ENCODE measurements at regions not wholly inside any gene's neighbourhood (a gene's known extent, or its start where the extent isn't known, plus 50 kb on each side); places are given as distances from the start of the nearest gene placed in this dataset.

DNA sequence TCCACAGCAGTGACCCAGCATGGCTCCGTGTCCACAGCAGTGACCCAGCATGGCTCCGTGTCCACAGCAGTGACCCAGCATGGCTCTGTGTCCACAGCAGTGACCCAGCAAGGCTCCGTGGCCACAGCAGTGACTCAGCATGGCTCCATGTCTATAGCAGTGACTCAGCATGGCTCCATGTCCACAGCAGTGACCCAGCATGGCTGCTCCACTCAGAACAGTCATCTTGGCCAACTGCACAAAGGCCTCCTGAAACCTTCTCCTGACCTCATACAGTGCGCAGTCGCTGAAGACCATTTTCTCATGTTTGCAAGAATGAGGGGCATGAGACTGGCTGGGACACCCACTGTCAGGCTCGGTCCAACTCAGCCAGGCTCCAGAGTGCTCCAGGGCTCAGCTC, 333.4 kb upstream of the RAB6C start:
- intact Hi-C loops (cut with DNase I) = no loop called here
- DNase-seq (ENCODE audit: low spot score) = no peak

DNA sequence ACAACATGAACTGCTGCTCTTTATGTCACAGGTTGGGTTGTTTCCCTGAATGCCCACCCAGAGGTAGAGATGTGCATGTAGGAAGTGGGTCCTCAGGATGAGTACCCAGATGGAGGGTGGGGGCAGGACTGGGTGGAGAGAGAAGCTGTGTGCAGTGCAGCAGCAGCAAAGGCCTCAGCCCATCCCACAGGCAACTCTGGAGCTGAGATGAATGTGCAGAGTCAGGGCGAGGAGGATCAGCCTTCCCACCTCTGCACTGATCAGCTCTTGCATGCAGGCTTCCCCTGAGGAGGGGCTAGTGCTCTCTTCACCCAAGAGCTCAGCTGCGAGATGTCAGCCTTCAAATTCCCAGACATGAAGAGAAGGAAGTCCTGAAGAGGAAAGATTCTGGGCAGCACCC, 326.2 kb upstream of the RAB6C start:
- intact Hi-C loops (cut with DNase I) = no loop called here
- DNase-seq (ENCODE audit: low spot score) = no peak

GRCh38 chr2:129654331-129654730, 325.1 kb upstream of the RAB6C start:
- intact Hi-C loops (cut with DNase I) = no loop called here
- DNase-seq (ENCODE audit: low spot score) = no peak

- intact Hi-C loops (cut with DNase I) = no loop called here
- DNase-seq (ENCODE audit: low spot score) = no peak
Observed at GRCh38 chr2:129656081-129656598, 323.3 kb upstream of the RAB6C start.

GRCh38 chr2:129658430-129658829, 321.0 kb upstream of the RAB6C start:
- intact Hi-C loops (cut with DNase I) = no loop called here
- no peak for DNase-seq (ENCODE audit: low spot score)

DNA sequence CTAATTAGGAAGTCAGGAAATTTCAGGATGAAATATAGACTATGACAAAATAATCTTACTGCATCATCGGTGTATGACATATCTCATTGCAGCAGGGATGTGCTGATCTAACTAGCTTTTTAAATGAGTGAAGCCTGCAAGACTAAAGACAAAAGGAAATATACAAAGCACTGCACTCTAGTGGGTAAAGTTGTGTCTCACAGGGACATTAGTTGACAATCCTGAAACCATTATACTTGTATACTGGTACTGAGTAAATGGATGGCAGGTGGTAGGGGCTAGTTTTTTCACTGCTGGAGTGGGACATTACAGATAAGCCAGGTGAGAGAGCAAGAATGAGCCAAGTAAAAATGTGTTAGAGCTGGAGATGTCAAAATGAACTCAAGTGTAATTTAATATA, 317.5 kb upstream of the RAB6C start:
- intact Hi-C loops (cut with DNase I) = no loop called here

DNA sequence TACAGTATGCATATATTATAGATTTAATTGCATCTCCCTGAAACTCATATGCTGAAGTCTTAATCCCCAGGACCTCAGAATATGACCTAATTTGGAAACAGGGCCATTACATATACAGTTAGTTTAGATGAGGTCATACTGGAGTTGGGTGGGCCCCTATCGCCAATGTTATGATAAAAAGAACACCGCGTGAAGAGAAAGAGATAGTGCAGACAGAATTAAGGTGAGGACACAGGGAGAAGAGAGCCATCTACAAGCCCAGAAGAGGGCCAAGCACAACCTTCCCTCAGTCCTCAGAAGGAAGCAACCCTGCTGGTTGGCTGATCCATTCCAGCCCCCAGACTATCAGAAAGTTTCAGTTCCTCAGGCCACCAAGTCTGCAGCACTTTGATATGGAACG, 311.9 kb upstream of the RAB6C start:
- DNase-seq (ENCODE audit: low spot score) = no peak
- intact Hi-C loops (cut with DNase I) = no loop called here

More for the DNA sequence above, 317.5 kb upstream of the RAB6C start:
- no peak for DNase-seq (ENCODE audit: low spot score)

DNA sequence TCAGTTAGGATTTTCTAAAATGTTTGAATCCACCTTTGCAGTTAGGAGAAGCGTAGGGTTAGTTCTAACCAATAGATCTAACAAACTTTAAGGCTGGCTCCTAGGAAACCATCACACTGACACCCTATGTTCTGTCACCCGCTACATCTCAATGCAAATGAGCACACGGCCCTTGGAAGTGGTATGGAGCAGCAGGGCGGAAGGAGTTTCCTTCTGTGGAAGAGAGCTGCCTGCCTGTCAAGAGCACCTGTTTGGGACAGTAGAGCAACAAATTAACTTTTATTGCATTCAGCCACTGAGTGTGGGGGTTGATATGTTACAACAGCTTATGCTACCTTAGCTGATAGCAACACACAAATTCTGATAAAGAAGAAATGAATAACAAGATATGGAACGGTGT, 306.9 kb upstream of the RAB6C start:
- DNase-seq (ENCODE audit: low spot score) = no peak
- intact Hi-C loops (cut with DNase I) = no loop called here

- intact Hi-C loops (cut with DNase I) = no loop called here
- DNase-seq (ENCODE audit: low spot score) = no peak
Observed at GRCh38 chr2:129673234-129673633, 306.2 kb upstream of the RAB6C start.

DNA sequence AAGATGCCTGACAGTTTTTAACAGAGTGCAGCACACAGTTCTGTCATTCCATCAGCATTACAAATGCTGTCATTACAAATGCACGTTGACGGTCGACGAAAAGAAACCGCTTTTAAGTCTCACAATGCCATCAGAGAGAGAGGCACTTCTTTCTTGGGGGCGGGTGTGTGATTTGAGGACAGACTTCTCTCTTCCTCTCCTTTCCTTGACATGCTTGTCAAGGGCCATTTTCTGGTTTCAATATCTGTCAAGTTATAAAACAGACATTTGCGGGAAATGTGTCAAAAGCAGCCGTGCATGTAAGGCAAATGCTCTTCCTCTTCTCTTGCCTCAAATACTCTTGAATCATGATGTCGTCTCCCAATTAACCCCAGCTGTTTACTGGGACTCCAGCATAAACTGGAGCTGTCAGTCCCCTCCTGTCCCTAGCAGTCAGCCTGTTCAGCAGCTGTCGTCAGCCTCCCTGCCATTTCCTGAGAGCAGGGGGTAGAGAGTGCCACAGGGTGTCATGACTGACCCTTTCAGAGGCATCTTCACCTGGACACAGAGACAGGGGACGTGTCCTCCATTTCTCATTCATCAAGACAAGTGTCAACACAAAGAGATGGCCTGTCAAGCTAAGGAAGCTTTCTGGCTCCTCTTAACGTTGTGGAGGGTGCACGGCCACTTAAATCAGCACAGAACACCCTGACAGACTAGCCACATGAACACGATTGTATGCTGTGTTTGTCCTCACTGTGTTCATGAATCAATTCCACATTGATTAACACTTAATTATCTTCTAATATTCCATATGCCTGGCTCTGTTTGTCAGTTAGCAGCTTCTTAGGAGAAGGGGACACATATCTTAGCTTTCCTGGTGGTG, 305.4 kb upstream of the RAB6C start:
- no peak for DNase-seq (ENCODE audit: low spot score)
- intact Hi-C loops (cut with DNase I) = no loop called here

- intact Hi-C loops (cut with DNase I) = no loop called here
Observed at GRCh38 chr2:129678751-129679150, 300.7 kb upstream of the RAB6C start.

DNA sequence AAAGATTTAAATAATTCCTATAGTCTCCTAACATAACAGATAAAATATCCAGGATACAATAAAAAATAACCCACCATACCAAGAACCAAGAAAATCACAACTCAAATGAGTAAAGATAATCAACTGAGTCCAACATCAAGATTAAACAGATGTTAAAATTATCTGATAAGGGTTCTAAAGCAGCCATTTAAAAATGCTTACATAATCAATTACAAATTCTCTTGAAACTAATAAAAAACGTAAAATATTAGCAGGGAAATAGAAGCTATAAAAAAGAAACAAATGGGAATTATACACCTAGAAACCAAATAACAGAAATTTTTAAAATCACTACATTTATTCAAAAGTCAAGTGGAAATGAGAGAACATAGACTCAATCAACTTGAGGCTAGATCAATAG, 297.7 kb upstream of the RAB6C start:
- intact Hi-C loops (cut with DNase I) = no loop called here
- no peak for DNase-seq (ENCODE audit: low spot score)

More at GRCh38 chr2:129678751-129679150, 300.7 kb upstream of the RAB6C start:
- no peak for DNase-seq (ENCODE audit: low spot score)

DNA sequence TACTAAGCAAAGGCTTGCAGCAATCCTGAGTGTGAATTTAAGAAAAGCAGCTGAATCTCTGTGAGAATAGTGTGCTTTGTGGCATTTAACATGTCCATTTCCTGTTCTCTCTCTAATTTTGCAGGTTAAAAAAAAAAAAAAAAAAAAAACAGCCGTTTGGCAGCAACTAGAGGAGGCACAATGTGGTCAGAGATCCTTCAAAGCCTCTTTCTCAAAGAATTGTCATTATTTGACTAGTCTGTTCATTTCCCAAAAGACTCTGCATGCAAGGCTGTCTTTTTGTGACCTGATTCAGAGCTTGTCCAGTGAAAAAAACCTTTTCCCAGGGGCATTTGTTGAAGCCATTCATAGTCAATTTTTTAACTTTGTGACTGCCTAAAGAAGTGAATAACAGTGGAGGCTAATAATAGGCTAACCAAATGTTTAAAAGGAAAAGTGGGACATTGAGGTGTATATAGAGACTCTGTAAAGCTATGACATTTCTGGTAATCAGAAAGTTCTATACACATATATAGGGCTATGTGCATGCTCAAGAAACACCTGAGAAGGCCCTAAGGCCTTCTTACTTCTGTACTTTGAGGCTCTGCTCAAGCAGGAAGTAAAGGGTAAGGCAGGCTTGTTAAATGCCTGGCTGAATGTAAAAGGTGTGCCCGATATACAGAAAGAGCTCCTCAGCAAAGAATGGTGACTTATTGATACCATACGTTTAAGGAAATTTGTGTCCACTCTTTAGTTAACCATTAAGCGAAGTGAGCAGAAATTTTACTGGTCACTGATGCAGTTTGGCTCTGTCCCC, 289.6 kb upstream of the RAB6C start:
- DNase-seq (ENCODE audit: low spot score) = no peak
- intact Hi-C loops (cut with DNase I) = no loop called here

GRCh38 chr2:129695496-129695895, 284.0 kb upstream of the RAB6C start:
- intact Hi-C loops (cut with DNase I) = no loop called here
- no peak for DNase-seq (ENCODE audit: low spot score)

GRCh38 chr2:129698593-129698992, 280.9 kb upstream of the RAB6C start:
- no peak for DNase-seq (ENCODE audit: low spot score)
- intact Hi-C loops (cut with DNase I) = no loop called here

DNA sequence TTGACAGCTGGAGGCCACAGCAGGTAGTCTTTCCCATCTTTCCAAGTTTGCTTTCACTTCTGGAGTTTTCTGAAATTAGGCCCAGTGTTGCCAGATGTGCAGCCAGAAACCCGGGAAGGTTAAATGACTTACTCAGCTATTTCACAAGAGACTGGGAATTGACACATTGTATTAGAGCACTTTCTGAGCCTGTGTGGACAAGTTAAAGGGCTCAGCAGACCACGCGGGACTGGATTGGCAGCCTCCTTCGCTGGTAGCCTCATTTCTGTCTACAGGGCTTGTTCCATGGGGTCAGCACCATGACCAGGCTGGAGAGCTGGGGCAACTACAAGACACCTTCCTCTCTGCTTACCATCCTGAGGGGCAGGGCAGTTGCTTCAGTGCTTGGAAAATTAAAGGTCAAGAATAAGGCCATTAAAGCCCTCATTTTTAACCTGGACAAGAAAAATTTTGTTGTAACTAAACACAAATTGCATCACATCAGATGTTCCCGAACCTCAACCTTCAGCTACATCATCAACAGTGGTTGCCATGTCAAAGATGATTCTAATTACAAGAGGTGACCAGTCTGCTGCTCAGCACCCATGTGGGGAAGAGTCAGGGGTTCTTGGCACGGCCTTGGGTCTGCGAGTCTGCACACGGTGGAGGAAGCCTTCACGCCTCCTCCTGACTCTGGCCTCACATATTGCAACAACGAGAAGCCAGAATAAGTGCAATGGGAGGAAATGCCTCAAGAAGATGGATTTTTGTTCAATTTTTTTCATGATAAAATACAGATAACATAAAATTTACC, 279.5 kb upstream of the RAB6C start:
- DNase-seq (ENCODE audit: low spot score) = no peak
- intact Hi-C loops (cut with DNase I) = no loop called here

- intact Hi-C loops (cut with DNase I) = no loop called here
- no peak for DNase-seq (ENCODE audit: low spot score)
Observed at GRCh38 chr2:129702416-129703176, 276.9 kb upstream of the RAB6C start.

GRCh38 chr2:129705085-129705484, 274.4 kb upstream of the RAB6C start:
- no peak for DNase-seq (ENCODE audit: low spot score)
- intact Hi-C loops (cut with DNase I) = no loop called here

GRCh38 chr2:129707800-129708199, 271.7 kb upstream of the RAB6C start:
- intact Hi-C loops (cut with DNase I) = no loop called here

More at GRCh38 chr2:129707800-129708199, 271.7 kb upstream of the RAB6C start:
- DNase-seq (ENCODE audit: low spot score) = no peak

Measured in posterior vena cava (tissue), 2 donors.